SK-N-SH treated with all-trans-retinoic acid at 6 μM for 48 hours (cell line): ENCODE measurements at regions not wholly inside any gene's neighbourhood (a gene's known extent, or its start where the extent isn't known, plus 50 kb on each side); places are given as distances from the start of the nearest gene placed in this dataset.
"Not testable (repeated sequence)": the region's sequence is repeated elsewhere in the genome, so short reads cannot be mapped to it uniquely, and the experiment has no call there.

Source experiments
- ATAC-seq: fragments of 200-7000 bp; cut with Tn5 transposase; 3 replicates; pipeline ENCODE4 v1.9.1; 2020; ENCODE audit warnings: mild to moderate bottlenecking, moderate library complexity
- ARNTL ChIP-seq: fragments of 450-650 bp; formaldehyde crosslinking; IDR thresholded peaks from 2 replicates; pipeline ENCODE4 v1.5.0; 2020; ENCODE audit warnings: low read depth, mild to moderate bottlenecking, moderate library complexity, borderline replicate concordance
- BACH2 ChIP-seq: fragments of 250-450 bp; sonication (Bioruptor Pico); IDR thresholded peaks from 2 replicates; pipeline ENCODE4 v1.9.0; 2021; ENCODE audit warnings: mild to moderate bottlenecking, borderline replicate concordance
- CREB5 ChIP-seq: fragments of 250-450 bp; sonication (Bioruptor Pico); IDR thresholded peaks from 2 replicates; pipeline ENCODE4 v1.5.1; 2020; ENCODE audit warnings: low read depth, mild to moderate bottlenecking, moderate library complexity
- CSDC2 ChIP-seq: fragments of 250-450 bp; sonication (Bioruptor Pico); IDR thresholded peaks from 2 replicates; pipeline ENCODE4 v1.5.0; 2020; ENCODE audit warnings: mild to moderate bottlenecking, moderate library complexity
- CSRNP3 ChIP-seq: fragments of 250-450 bp; sonication (Bioruptor Pico); IDR thresholded peaks from 2 replicates; pipeline ENCODE4 v1.5.1; 2021; ENCODE audit warnings: mild to moderate bottlenecking, moderate library complexity
- ESRRG ChIP-seq: fragments of 250-450 bp; sonication (Bioruptor Pico); IDR thresholded peaks from 2 replicates; pipeline ENCODE4 v1.6.1; 2021; ENCODE audit warnings: mild to moderate bottlenecking
- GLIS3 ChIP-seq: fragments of 250-450 bp; sonication (Bioruptor Pico); IDR thresholded peaks from 2 replicates; pipeline ENCODE4 v1.5.0; 2020; ENCODE audit warnings: mild to moderate bottlenecking, moderate library complexity
- ISL1 ChIP-seq: fragments of 250-450 bp; sonication (Bioruptor Pico); IDR thresholded peaks from 2 replicates; pipeline ENCODE4 v2.1.2; 2022; ENCODE audit warnings: mild to moderate bottlenecking, moderate library complexity
- OSR1 ChIP-seq: fragments of 250-450 bp; sonication (Bioruptor Pico); IDR thresholded peaks from 2 replicates; pipeline ENCODE4 v1.8.0; 2022; ENCODE audit warnings: moderate library complexity, mild to moderate bottlenecking, inconsistent platforms
- PATZ1 ChIP-seq: fragments of 250-450 bp; sonication (Bioruptor Pico); IDR thresholded peaks from 2 replicates; pipeline ENCODE4 v1.8.0; 2020; ENCODE audit warnings: mild to moderate bottlenecking, moderate library complexity, borderline replicate concordance
- POU6F1 ChIP-seq: fragments of 250-450 bp; sonication (Bioruptor Pico); IDR thresholded peaks from 2 replicates; pipeline ENCODE4 v1.8.0; 2021; ENCODE audit warnings: low read depth, mild to moderate bottlenecking, moderate library complexity, borderline replicate concordance
- PPARA ChIP-seq: fragments of 250-450 bp; sonication (Bioruptor Pico); IDR thresholded peaks from 2 replicates; pipeline ENCODE4 v1.5.0; 2020; ENCODE audit warnings: mild to moderate bottlenecking, borderline replicate concordance
- TOX ChIP-seq: fragments of 250-450 bp; sonication (Bioruptor Pico); IDR thresholded peaks from 2 replicates; pipeline ENCODE4 v1.8.0; 2021; ENCODE audit warnings: mild to moderate bottlenecking, moderate library complexity, borderline replicate concordance
- TSHZ2 ChIP-seq: fragments of 250-450 bp; sonication (Bioruptor Pico); IDR thresholded peaks from 2 replicates; pipeline ENCODE4 v1.5.0; 2020; ENCODE audit warnings: mild to moderate bottlenecking, moderate library complexity
- ZC3H10 ChIP-seq: fragments of 250-450 bp; sonication (Bioruptor Pico); IDR thresholded peaks from 2 replicates; pipeline ENCODE4 v1.5.1; 2021; ENCODE audit warnings: mild to moderate bottlenecking, moderate library complexity
- ZFP3 ChIP-seq: fragments of 250-450 bp; sonication (Bioruptor Pico); IDR thresholded peaks from 2 replicates; pipeline ENCODE4 v1.5.0; 2020; ENCODE audit warnings: mild to moderate bottlenecking, moderate library complexity
- ZNF70 ChIP-seq: fragments of 450-650 bp; formaldehyde crosslinking; IDR thresholded peaks from 2 replicates; pipeline ENCODE4 v1.5.0; 2020; ENCODE audit warnings: mild to moderate bottlenecking, moderate library complexity
- ZNF8 ChIP-seq: fragments of 450-650 bp; formaldehyde crosslinking; IDR thresholded peaks from 2 replicates; pipeline ENCODE4 v1.5.0; 2020; ENCODE audit warnings: mild to moderate bottlenecking, moderate library complexity

GRCh38 chr5:74390822-74391221 is 249.7 kb downstream of the ENC1 start:
- ATAC-seq = 0 out of 3 replicates have a peak, but pooled peaks have one; percentile 24
- TF ChIP-seq ZNF70 (no peak), ZFP3 (CRISPR knock-in tag) (no peak), ZC3H10 (CRISPR knock-in tag) (no peak), ZNF8 (CRISPR knock-in tag) (no peak), ARNTL (CRISPR knock-in tag) (no peak), CREB5 (CRISPR knock-in tag) (no peak), PPARA (CRISPR knock-in tag) (no peak), OSR1 (CRISPR knock-in tag) (no peak), TSHZ2 (CRISPR knock-in tag) (no peak), GLIS3 (CRISPR knock-in tag) (no peak), POU6F1 (CRISPR knock-in tag) (no peak)

- TF ChIP-seq ISL1 (CRISPR knock-in tag) = peak; percentile 73
- no peak for TF ChIP-seq ZNF8 (CRISPR knock-in tag)
- TF ChIP-seq ZFP3 (CRISPR knock-in tag) = peak; percentile 60
- TF ChIP-seq TOX = no peak
- no peak; the same call in 1 of the 2 replicates for TF ChIP-seq CSRNP3 (CRISPR knock-in tag)
- no peak for TF ChIP-seq ESRRG (CRISPR knock-in tag)
- no peak for TF ChIP-seq BACH2 (CRISPR knock-in tag)
- TF ChIP-seq CREB5 (CRISPR knock-in tag) = peak; percentile 45; the same call in 1 of the 2 replicates
- ATAC-seq = no peak
Observed at GRCh38 chr5:74390306-74390637, 250.3 kb downstream of the ENC1 start.

GRCh38 chr5:74389531-74390305 is 250.8 kb downstream of the ENC1 start:
- TF ChIP-seq PPARA (CRISPR knock-in tag) (no peak), ARNTL (CRISPR knock-in tag) (no peak), CSDC2 (CRISPR knock-in tag) (no peak), ZFP3 (CRISPR knock-in tag) (no peak), GLIS3 (CRISPR knock-in tag) (no peak), CSRNP3 (CRISPR knock-in tag) (no peak), BACH2 (CRISPR knock-in tag) (no peak), PATZ1 (CRISPR knock-in tag) (no peak), ISL1 (CRISPR knock-in tag) (no peak), ZC3H10 (CRISPR knock-in tag) (no peak)
- no peak for ATAC-seq

- not testable (repeated sequence) for ATAC-seq
Observed at GRCh38 chr5:74388411-74388810, 252.1 kb downstream of the ENC1 start.
